SK-N-MC (cell line): ENCODE measurements at regions not wholly inside any gene's neighbourhood (a gene's known extent, or its start where the extent isn't known, plus 50 kb on each side); places are given as distances from the start of the nearest gene placed in this dataset.
"Not testable (repeated sequence)": the region's sequence is repeated elsewhere in the genome, so short reads cannot be mapped to it uniquely, and the experiment has no call there.

Experiments
- DNase-seq: peaks from one replicate; pipeline ENCODE4 v3.0.0-alpha.2; 2011; ENCODE audit warnings: low read depth, low spot score
- H3K27ac ChIP-seq: fragments of 200-600 bp; sonication (generic); 2 replicates; pipeline ENCODE4 v1.5.1; 2016; ENCODE audit warnings: mixed run types
- H3K36me3 ChIP-seq: fragments of 200-600 bp; sonication (generic); 2 replicates; pipeline ENCODE4 v1.6.1; 2017; ENCODE audit warnings: antibody characterized with exemption, low read length, mixed read lengths; ENCODE audit not compliant: insufficient read depth
- H3K4me3 ChIP-seq: fragments of 200-600 bp; sonication (generic); 2 replicates; pipeline ENCODE4 v1.5.1; 2016
- H3K9ac ChIP-seq: fragments of 200-600 bp; sonication (generic); 2 replicates; pipeline ENCODE4 v1.8.0; 2017; ENCODE audit warnings: mixed run types, mixed read lengths; ENCODE audit not compliant: insufficient read length
- H3K9me3 ChIP-seq: fragments of 200-600 bp; sonication (generic); 2 replicates; pipeline ENCODE4 v1.6.1; 2017; ENCODE audit warnings: low read depth, mild to moderate bottlenecking, antibody characterized with exemption, low read length, moderate library complexity, mixed read lengths
- EZH2 ChIP-seq: fragments of 200-600 bp; sonication (generic); IDR thresholded peaks from one replicate; pipeline ENCODE4 v1.6.1; 2017; ENCODE audit warnings: antibody characterized with exemption
- FOXP2 ChIP-seq: optimal IDR thresholded peaks from 2 replicates; pipeline ENCODE3; 2011; ENCODE audit warnings: mild to moderate bottlenecking, moderate library complexity; ENCODE audit not compliant: insufficient read depth; ENCODE audit errors: extremely low read length, control extremely low read depth
- POLR2AphosphoS5 ChIP-seq: IDR thresholded peaks from 2 replicates; pipeline ENCODE4 v1.6.1; 2012; ENCODE audit warnings: mild to moderate bottlenecking, low read depth, low read length, borderline replicate concordance

- H3K36me3 ChIP-seq: no peaks in the 10 kb centered on the region
- H3K4me3 ChIP-seq: no peak overlapping the region
- DNase-seq: no peak
- no peaks in the 10 kb centered on the region for H3K9me3 ChIP-seq
- H3K9ac ChIP-seq: no peak overlapping the region
- TF ChIP-seq FOXP2 (no peak), POLR2AphosphoS5 (no peak), EZH2 (no peak)
- H3K27ac ChIP-seq: no peak overlapping the region
Observed at GRCh38 chr2:58702302-58702885, 461.3 kb upstream of the FANCL start.

GRCh38 chr2:58701688-58702301, 460.7 kb upstream of the FANCL start:
- Histone ChIP-seq H3K4me3 (no peak overlapping the region), H3K9ac (no peak overlapping the region), H3K36me3 (no peaks in the 10 kb centered on the region), H3K9me3 (no peaks in the 10 kb centered on the region), H3K27ac (no peak overlapping the region)
- no peak for DNase-seq
- TF ChIP-seq POLR2AphosphoS5 (no peak), FOXP2 (no peak), EZH2 (no peak)

- no peak for TF ChIP-seq FOXP2
- TF ChIP-seq POLR2AphosphoS5: no peak
- no peak for TF ChIP-seq EZH2
- Histone ChIP-seq H3K9ac (no peak overlapping the region), H3K27ac (no peak overlapping the region), H3K36me3 (no peaks in the 10 kb centered on the region), H3K4me3 (no peak overlapping the region), H3K9me3 (no peaks in the 10 kb centered on the region)
- DNase-seq: no peak
Observed at GRCh38 chr2:58700591-58700990, 459.5 kb upstream of the FANCL start.

GRCh38 chr2:58699411-58699810, 458.3 kb upstream of the FANCL start:
- no peak overlapping the region for H3K9ac ChIP-seq

GRCh38 chr2:58698620-58699019, 457.5 kb upstream of the FANCL start:
- no peak for DNase-seq
- no peak overlapping the region for H3K9ac ChIP-seq
- no peak overlapping the region for H3K4me3 ChIP-seq
- H3K27ac ChIP-seq: no peak overlapping the region
- H3K9me3 ChIP-seq: no peaks in the 10 kb centered on the region
- H3K36me3 ChIP-seq: no peaks in the 10 kb centered on the region
- TF ChIP-seq EZH2 (no peak), POLR2AphosphoS5 (no peak), FOXP2 (no peak)

More at GRCh38 chr2:58699411-58699810, 458.3 kb upstream of the FANCL start:
- no peak overlapping the region for H3K27ac ChIP-seq
- H3K9me3 ChIP-seq: no peaks in the 10 kb centered on the region
- H3K36me3 ChIP-seq: no peaks in the 10 kb centered on the region
- H3K4me3 ChIP-seq: no peak overlapping the region
- DNase-seq: no peak
- TF ChIP-seq EZH2 (no peak), FOXP2 (no peak), POLR2AphosphoS5 (no peak)

- not testable (repeated sequence) for H3K27ac ChIP-seq, DNase-seq, H3K36me3 ChIP-seq, H3K9ac ChIP-seq, H3K9me3 ChIP-seq, H3K4me3 ChIP-seq
Observed at GRCh38 chr2:58694114-58694513, 453.0 kb upstream of the FANCL start.

- H3K9ac ChIP-seq, DNase-seq, H3K27ac ChIP-seq, H3K36me3 ChIP-seq, H3K9me3 ChIP-seq, H3K4me3 ChIP-seq: not testable (repeated sequence)
Observed at GRCh38 chr2:58691041-58691440, 449.9 kb upstream of the FANCL start.

- Histone ChIP-seq H3K27ac (no peak overlapping the region), H3K4me3 (no peak overlapping the region), H3K9me3 (no peaks in the 10 kb centered on the region), H3K9ac (no peak overlapping the region), H3K36me3 (no peaks in the 10 kb centered on the region)
- no peak for TF ChIP-seq FOXP2
- TF ChIP-seq EZH2: no peak
- no peak for TF ChIP-seq POLR2AphosphoS5
- no peak for DNase-seq
Observed at GRCh38 chr2:58688813-58689212, 447.7 kb upstream of the FANCL start.

GRCh38 chr2:58686776-58687175, 445.7 kb upstream of the FANCL start:
- TF ChIP-seq FOXP2: no peak
- no peak for TF ChIP-seq EZH2
- no peak for TF ChIP-seq POLR2AphosphoS5
- Histone ChIP-seq H3K36me3 (no peaks in the 10 kb centered on the region), H3K4me3 (no peak overlapping the region), H3K9me3 (no peaks in the 10 kb centered on the region), H3K9ac (no peak overlapping the region), H3K27ac (no peak overlapping the region)
- DNase-seq: no peak
